Vagina (tissue), 2 donors: ENCODE measurements at regions not wholly inside any gene's neighbourhood (a gene's known extent, or its start where the extent isn't known, plus 50 kb on each side); places are given as distances from the start of the nearest gene placed in this dataset.

Source experiments
- DNase-seq, 2 donors: peaks; one replicate each; pipeline ENCODE4 v3.0.0-alpha.2; 2017; ENCODE audit errors: extremely low spot score in 2 of 2
- H3K27ac ChIP-seq: fragments of 200-600 bp; sonication (generic); one replicate; pipeline ENCODE4 v1.5.1; 2019
- H3K27me3 ChIP-seq: fragments of 200-600 bp; sonication (generic); one replicate; pipeline ENCODE4 v1.5.1; 2019
- H3K36me3 ChIP-seq, 2 donors: fragments of 200-600 bp; sonication (generic); one replicate each; pipeline ENCODE4 v1.5.1; 2017 to 2019
- H3K4me1 ChIP-seq: fragments of 200-600 bp; sonication (generic); one replicate; pipeline ENCODE4 v1.5.1; 2019
- H3K4me3 ChIP-seq, 2 donors: fragments of 200-600 bp; sonication (generic); 1 replicate in 1 of 2; 2 replicates in 1 of 2; pipeline ENCODE4 v1.5.1; 2016 to 2019
- H3K9me3 ChIP-seq: fragments of 200-600 bp; sonication (generic); one replicate; pipeline ENCODE4 v1.5.1; 2019
- CTCF ChIP-seq, 3 experiments: fragments of 450-650 bp in 2 of 3; fragments of 200-600 bp in 1 of 3; sonication (generic) in 1 of 3; IDR thresholded peaks; one replicate each; pipeline ENCODE4 v1.5.1; 2017 to 2019; ENCODE audit warnings: antibody characterized with exemption in 3 of 3, mild to moderate bottlenecking in 2 of 3, moderate library complexity in 2 of 3
- POLR2A ChIP-seq, 2 donors: fragments of 450-650 bp; IDR thresholded peaks; one replicate each; pipeline ENCODE4 v1.6.1; 2017; ENCODE audit warnings: antibody characterized with exemption in 2 of 2, mild to moderate bottlenecking in 2 of 2, moderate library complexity in 2 of 2
- POLR2AphosphoS5 ChIP-seq, 2 donors: sonication (generic); formaldehyde crosslinking; IDR thresholded peaks; one replicate each; pipeline ENCODE4 v1.9.0; 2017; ENCODE audit warnings: antibody characterized with exemption in 2 of 2, mild to moderate bottlenecking in 2 of 2, low read depth in 1 of 2; ENCODE audit not compliant: insufficient read depth in 1 of 2
- intact Hi-C: fragments of 100-400 bp; cut with DNase I; formaldehyde crosslinking; loops from one replicate; pipeline ENCODE4 v1.15.1; 2023

- Histone ChIP-seq H3K4me1 (no peaks in the 10 kb centered on the region), H3K27me3 (no peaks in the 10 kb centered on the region), H3K9me3 (no peaks in the 10 kb centered on the region), H3K36me3 (no peaks in the 10 kb centered on the region), H3K27ac (no peak overlapping the region), H3K4me3 (no peak overlapping the region)
- DNase-seq, result no peak
- TF ChIP-seq POLR2A (IDR thresholded peaks at IDR 0.05) (no peak), CTCF (IDR thresholded peaks at IDR 0.05) (no peak), POLR2AphosphoS5 (IDR thresholded peaks at IDR 0.05; ENCODE audit: insufficient read depth in 1 of 2, low read depth in 1 of 2) (no peak)
- intact Hi-C loops, result no loop called here
These were observed 78.7 kb upstream of the MBOAT2 start for GRCh38 chr2:9082158-9082557.

- no peaks in the 10 kb centered on the region for H3K36me3 ChIP-seq
- TF ChIP-seq CTCF (IDR thresholded peaks at IDR 0.05) (no peak), POLR2AphosphoS5 (IDR thresholded peaks at IDR 0.05; ENCODE audit: insufficient read depth in 1 of 2, low read depth in 1 of 2) (no peak), POLR2A (IDR thresholded peaks at IDR 0.05) (no peak)
- H3K9me3 ChIP-seq, result no peaks in the 10 kb centered on the region
These were observed 78.3 kb upstream of the MBOAT2 start for GRCh38 chr2:9081750-9082149.

GRCh38 chr2:9078405-9078804 is 74.9 kb upstream of the MBOAT2 start:
- Histone ChIP-seq H3K27me3 (no peaks in the 10 kb centered on the region), H3K4me3 (no peak overlapping the region), H3K36me3 (no peaks in the 10 kb centered on the region), H3K9me3 (no peaks in the 10 kb centered on the region), H3K27ac (no peak overlapping the region), H3K4me1 (no peaks in the 10 kb centered on the region)
- no peak for TF ChIP-seq POLR2A (IDR thresholded peaks at IDR 0.05)
- TF ChIP-seq CTCF (IDR thresholded peaks at IDR 0.05), result no peak
- no peak for TF ChIP-seq POLR2AphosphoS5 (IDR thresholded peaks at IDR 0.05; ENCODE audit: insufficient read depth in 1 of 2, low read depth in 1 of 2)
- no peak for DNase-seq
- intact Hi-C loops, result no loop called here

More at GRCh38 chr2:9081750-9082149, 78.3 kb upstream of the MBOAT2 start:
- intact Hi-C loops, result no loop called here
- H3K4me3 ChIP-seq, result no peak overlapping the region
- no peak for DNase-seq
- H3K4me1 ChIP-seq, result no peaks in the 10 kb centered on the region
- H3K27ac ChIP-seq, result no peak overlapping the region
- no peaks in the 10 kb centered on the region for H3K27me3 ChIP-seq

DNA sequence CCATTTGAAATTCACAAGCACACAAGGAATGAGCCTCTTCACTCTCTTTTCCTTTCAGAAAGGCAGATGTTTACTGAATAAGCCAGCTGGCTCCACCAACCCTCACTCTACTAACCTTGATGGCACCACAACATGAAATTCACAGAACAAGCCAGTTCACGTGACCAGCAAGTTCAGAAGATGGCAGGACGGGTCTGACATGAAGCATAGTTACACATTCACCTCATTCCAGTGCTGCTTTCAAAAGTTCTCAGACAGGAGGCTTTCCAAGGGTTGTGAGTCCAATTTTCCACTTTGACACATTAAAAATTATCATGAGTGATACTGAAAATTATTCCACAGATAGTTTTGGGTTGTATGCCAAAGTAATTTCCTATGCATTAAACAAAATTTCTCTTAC is 74.2 kb upstream of the MBOAT2 start:
- H3K4me1 ChIP-seq, result no peaks in the 10 kb centered on the region
- TF ChIP-seq POLR2A (IDR thresholded peaks at IDR 0.05) (no peak), POLR2AphosphoS5 (IDR thresholded peaks at IDR 0.05; ENCODE audit: insufficient read depth in 1 of 2, low read depth in 1 of 2) (no peak), CTCF (IDR thresholded peaks at IDR 0.05) (no peak)
- no peak for DNase-seq
- intact Hi-C loops, result no loop called here
- no peaks in the 10 kb centered on the region for H3K36me3 ChIP-seq
- no peak overlapping the region for H3K4me3 ChIP-seq
- no peaks in the 10 kb centered on the region for H3K9me3 ChIP-seq
- no peaks in the 10 kb centered on the region for H3K27me3 ChIP-seq
- peak overlapping the region; percentile 13 for H3K27ac ChIP-seq

DNA sequence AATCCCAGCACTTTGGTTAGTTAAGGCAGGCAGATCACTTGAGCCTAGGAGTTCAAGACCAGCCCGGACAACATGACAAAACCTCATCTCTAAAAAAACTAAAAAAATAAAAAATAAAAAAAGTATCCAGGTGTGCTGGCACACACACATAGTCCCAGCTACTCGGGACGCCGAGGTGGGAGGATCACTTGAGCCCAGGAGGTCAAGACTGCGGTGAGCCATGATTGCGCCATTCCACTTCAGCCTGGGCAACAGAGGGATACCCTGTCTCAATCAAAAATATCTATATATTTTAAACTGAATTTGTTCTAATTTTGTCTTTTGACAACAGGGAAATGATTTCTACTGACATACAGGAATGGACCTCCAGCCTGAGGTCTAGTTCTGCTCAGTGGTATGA is 73.3 kb upstream of the MBOAT2 start:
- intact Hi-C loops, result no loop called here
- peak overlapping the region; percentile 47 for H3K27ac ChIP-seq
- DNase-seq, result no peak
- H3K27me3 ChIP-seq, result no peaks in the 10 kb centered on the region
- TF ChIP-seq POLR2A (IDR thresholded peaks at IDR 0.05) (no peak), CTCF (IDR thresholded peaks at IDR 0.05) (no peak), POLR2AphosphoS5 (IDR thresholded peaks at IDR 0.05; ENCODE audit: insufficient read depth in 1 of 2, low read depth in 1 of 2) (no peak)
- no peaks in the 10 kb centered on the region for H3K9me3 ChIP-seq
- no peak overlapping the region for H3K4me3 ChIP-seq
- no peaks in the 10 kb centered on the region for H3K36me3 ChIP-seq
- H3K4me1 ChIP-seq, result no peaks in the 10 kb centered on the region
